ENCODE measurements at regions not wholly inside any gene's neighbourhood (a gene's known extent, or its start where the extent isn't known, plus 50 kb on each side); places are given as distances from the start of the nearest gene placed in this dataset.

- TF ChIP-seq CHD7 (IDR thresholded peaks at IDR 0.05; ENCODE audit: insufficient replicate concordance, low read length) (peak; percentile 76), TCF12 (IDR thresholded peaks at IDR 0.05; ENCODE audit: low read depth, low read length) (no peak), NANOG (IDR thresholded peaks at IDR 0.05; ENCODE audit: insufficient read depth, low read depth, low read length, poor library complexity, severe bottlenecking) (peak; percentile 89), ATF2 (IDR thresholded peaks at IDR 0.05; ENCODE audit: low read length) (no peak), EP300 (IDR thresholded peaks at IDR 0.05; ENCODE audit: borderline replicate concordance in 1 of 2, low read depth in 2 of 2, low read length in 2 of 2) (peak in 1 of 2 experiments; percentile 21; a peak in 1 of 3 replicates), SP1 (IDR thresholded peaks at IDR 0.05; ENCODE audit: low read depth, low read length) (peak; percentile 61; the same call in 1 of the 2 replicates), SIRT6 (IDR thresholded peaks at IDR 0.05; ENCODE audit: low read length) (no peak)
Observed at GRCh38 chr7:69450456-69450855, 147.8 kb upstream of the AUTS2 start (continued).

Data from H1 (cell line).